Spinal cord (tissue), 9 donors: ENCODE measurements at regions not wholly inside any gene's neighbourhood (a gene's known extent, or its start where the extent isn't known, plus 50 kb on each side); places are given as distances from the start of the nearest gene placed in this dataset.

Experiments
- DNase-seq, 6 donors: peaks; one replicate each; pipeline versions ENCODE4 v3.0.0 to v3.0.0-alpha.2; 2013 to 2015; ENCODE audit warnings: low spot score in 6 of 6, low read depth in 4 of 6
- H3K27ac ChIP-seq: one replicate; pipeline ENCODE4 v1.5.1; 2013; ENCODE audit warnings: low read depth, low read length, control low read depth
- H3K27me3 ChIP-seq: one replicate; pipeline ENCODE4 v1.6.1; 2013; ENCODE audit warnings: low read length; ENCODE audit not compliant: control insufficient read depth, insufficient read depth
- H3K36me3 ChIP-seq: one replicate; pipeline ENCODE4 v1.6.1; 2013; ENCODE audit warnings: low read length; ENCODE audit not compliant: control insufficient read depth, insufficient read depth
- H3K4me1 ChIP-seq: one replicate; pipeline ENCODE4 v1.6.1; 2013; ENCODE audit warnings: low read length; ENCODE audit not compliant: control insufficient read depth, insufficient read depth
- H3K4me3 ChIP-seq: one replicate; pipeline ENCODE4 v1.5.1; 2013; ENCODE audit warnings: low read depth, low read length, control low read depth
- H3K9me3 ChIP-seq: one replicate; pipeline ENCODE4 v1.6.1; 2013; ENCODE audit warnings: low read length; ENCODE audit not compliant: control insufficient read depth, insufficient read depth
- WGBS: methylation state at CpG from one replicate; pipeline ENCODE4 v1.1.5; 2013; ENCODE audit warnings: missing lambda C conversion rate; ENCODE audit not compliant: insufficient coverage; 5-methylcytosine and 5-hydroxymethylcytosine counted together
- donor health status: healthy.

GRCh38 chr3:30285188-30286006 lies 321.0 kb upstream of the TGFBR2 start:
- H3K36me3 ChIP-seq = no peaks in the 10 kb centered on the region
- H3K4me3 ChIP-seq = no peak overlapping the region
- no peaks in the 10 kb centered on the region for H3K27me3 ChIP-seq
- no CpG with 5 or more reads among the region's 5 CpGs for WGBS
- no peak overlapping the region for H3K27ac ChIP-seq
- no peaks in the 10 kb centered on the region for H3K9me3 ChIP-seq
- H3K4me1 ChIP-seq = no peaks in the 10 kb centered on the region
- DNase-seq = no peak

GRCh38 chr3:30286007-30286669 lies 320.3 kb upstream of the TGFBR2 start:
- H3K4me3 ChIP-seq = no peak overlapping the region
- WGBS = 29% methylated on average over 1 of the region's 1 CpG
- no peak overlapping the region for H3K27ac ChIP-seq
- H3K9me3 ChIP-seq = no peaks in the 10 kb centered on the region
- peak; percentile 10 to 87 (median 35) for DNase-seq
- H3K36me3 ChIP-seq = no peaks in the 10 kb centered on the region
- no peaks in the 10 kb centered on the region for H3K4me1 ChIP-seq
- no peaks in the 10 kb centered on the region for H3K27me3 ChIP-seq

DNA sequence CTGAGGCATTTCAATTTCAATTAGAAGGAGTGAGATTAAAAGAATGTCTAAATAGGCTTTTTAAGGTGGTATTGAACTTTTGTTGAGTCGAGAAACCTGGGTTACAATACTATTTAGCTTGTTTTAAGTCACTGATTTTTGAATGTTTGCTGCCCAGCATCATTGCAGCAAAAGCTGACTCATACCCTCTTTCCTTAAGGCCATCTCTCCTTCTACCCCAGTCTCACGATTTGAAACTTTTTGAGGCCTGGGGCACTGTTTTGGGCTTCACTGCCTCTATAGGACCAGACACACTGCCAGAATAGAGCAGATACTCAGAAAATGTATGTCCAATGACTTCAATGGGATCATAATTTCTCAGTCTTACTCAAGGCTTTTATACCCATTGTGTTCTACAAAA lies 319.6 kb upstream of the TGFBR2 start:
- Histone ChIP-seq H3K9me3 (no peaks in the 10 kb centered on the region), H3K4me3 (no peak overlapping the region), H3K27me3 (no peaks in the 10 kb centered on the region), H3K27ac (no peak overlapping the region), H3K4me1 (no peaks in the 10 kb centered on the region), H3K36me3 (no peaks in the 10 kb centered on the region)
- no peak for DNase-seq
- 92% methylated on average over 1 of the region's 2 CpGs for WGBS

DNA sequence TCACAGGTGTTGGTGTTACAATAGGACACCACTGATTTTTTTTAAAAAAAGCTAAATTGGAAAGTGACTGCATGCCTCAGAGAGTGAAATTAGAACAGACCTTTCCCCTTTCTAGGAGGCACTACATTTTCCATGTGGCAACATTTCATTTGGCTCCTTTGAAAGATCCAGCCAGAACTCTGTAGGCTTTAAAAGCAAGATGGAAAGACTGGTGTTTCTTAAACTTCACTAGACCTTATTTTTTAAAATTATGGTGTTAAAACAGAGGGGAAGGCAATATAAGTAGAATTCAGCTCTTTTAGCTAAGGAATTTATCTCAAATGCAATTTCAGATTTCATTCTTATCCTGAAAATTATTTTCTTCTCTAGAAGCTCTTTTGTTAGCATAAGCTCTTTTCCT lies 317.6 kb upstream of the TGFBR2 start:
- Histone ChIP-seq H3K4me3 (no peak overlapping the region), H3K27ac (no peak overlapping the region), H3K36me3 (no peaks in the 10 kb centered on the region), H3K27me3 (no peaks in the 10 kb centered on the region), H3K4me1 (no peaks in the 10 kb centered on the region), H3K9me3 (no peaks in the 10 kb centered on the region)
- no peak for DNase-seq

DNA sequence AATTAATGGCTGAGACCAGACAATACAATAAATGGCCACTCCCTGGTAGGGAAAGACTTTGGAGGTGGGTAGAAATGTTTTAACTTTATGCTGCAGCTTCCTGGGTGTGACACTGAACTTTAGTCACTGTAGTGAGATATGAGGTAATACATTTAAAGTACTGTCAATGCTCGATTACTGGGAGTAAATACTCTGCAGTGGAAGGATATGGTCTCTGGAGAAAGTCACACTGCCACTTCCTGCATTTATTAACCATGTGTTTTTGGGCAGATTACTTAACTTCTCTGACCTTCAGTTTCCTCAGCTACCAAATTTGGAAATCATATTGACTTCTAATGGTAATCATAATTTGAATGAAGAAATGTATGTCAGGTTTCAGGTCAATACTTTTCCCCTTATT lies 317.1 kb upstream of the TGFBR2 start:
- no peaks in the 10 kb centered on the region for H3K36me3 ChIP-seq
- H3K9me3 ChIP-seq = no peaks in the 10 kb centered on the region
- no peak overlapping the region for H3K27ac ChIP-seq
- H3K4me3 ChIP-seq = no peak overlapping the region
- no peak for DNase-seq
- no peaks in the 10 kb centered on the region for H3K4me1 ChIP-seq
- no CpG with 5 or more reads among the region's 1 CpG for WGBS
- no peaks in the 10 kb centered on the region for H3K27me3 ChIP-seq

- no peak for DNase-seq
- no peak overlapping the region for H3K27ac ChIP-seq
- no peaks in the 10 kb centered on the region for H3K27me3 ChIP-seq
- 71% methylated on average over 1 of the region's 1 CpG for WGBS
- no peak overlapping the region for H3K4me3 ChIP-seq
- no peaks in the 10 kb centered on the region for H3K4me1 ChIP-seq
- H3K36me3 ChIP-seq = no peaks in the 10 kb centered on the region
- H3K9me3 ChIP-seq = no peaks in the 10 kb centered on the region
These were observed 316.6 kb upstream of the TGFBR2 start for GRCh38 chr3:30289766-30290165.

GRCh38 chr3:30290479-30290878 lies 315.9 kb upstream of the TGFBR2 start:
- no peaks in the 10 kb centered on the region for H3K4me1 ChIP-seq
- no peaks in the 10 kb centered on the region for H3K36me3 ChIP-seq
- no peak overlapping the region for H3K4me3 ChIP-seq
- WGBS = 97% methylated on average over 10 of the region's 12 CpGs
- H3K27ac ChIP-seq = no peak overlapping the region
- DNase-seq = no peak
- no peaks in the 10 kb centered on the region for H3K27me3 ChIP-seq
- no peaks in the 10 kb centered on the region for H3K9me3 ChIP-seq

- no CpG with 5 or more reads among the region's 5 CpGs for WGBS
- Histone ChIP-seq H3K9me3 (no peaks in the 10 kb centered on the region), H3K27ac (no peak overlapping the region), H3K36me3 (no peaks in the 10 kb centered on the region), H3K4me3 (no peak overlapping the region), H3K27me3 (no peaks in the 10 kb centered on the region), H3K4me1 (no peaks in the 10 kb centered on the region)
- DNase-seq = no peak
These were observed 314.1 kb upstream of the TGFBR2 start for GRCh38 chr3:30292192-30292893.

GRCh38 chr3:30293621-30294240 lies 312.7 kb upstream of the TGFBR2 start:
- H3K27ac ChIP-seq = no peak overlapping the region
- DNase-seq = no peak
- H3K4me3 ChIP-seq = no peak overlapping the region
- H3K36me3 ChIP-seq = no peaks in the 10 kb centered on the region
- no peaks in the 10 kb centered on the region for H3K9me3 ChIP-seq
- H3K4me1 ChIP-seq = no peaks in the 10 kb centered on the region
- 90% methylated on average over 6 of the region's 6 CpGs for WGBS
- no peaks in the 10 kb centered on the region for H3K27me3 ChIP-seq
